ENCODE measurements at regions not wholly inside any gene's neighbourhood (a gene's known extent, or its start where the extent isn't known, plus 50 kb on each side); places are given as distances from the start of the nearest gene placed in this dataset.

- TF ChIP-seq POLR2A (IDR thresholded peaks at IDR 0.05) (no peak), CTCF (IDR thresholded peaks at IDR 0.05) (no peak)
These were observed 1238.4 kb upstream of the NCAM2 start for GRCh38 chr21:19759836-19760235.
